ENCODE measurements at regions not wholly inside any gene's neighbourhood (a gene's known extent, or its start where the extent isn't known, plus 50 kb on each side); places are given as distances from the start of the nearest gene placed in this dataset.
A peak's percentile ranks its signal among the peaks of the same experiment; 100 is the strongest.

DNA sequence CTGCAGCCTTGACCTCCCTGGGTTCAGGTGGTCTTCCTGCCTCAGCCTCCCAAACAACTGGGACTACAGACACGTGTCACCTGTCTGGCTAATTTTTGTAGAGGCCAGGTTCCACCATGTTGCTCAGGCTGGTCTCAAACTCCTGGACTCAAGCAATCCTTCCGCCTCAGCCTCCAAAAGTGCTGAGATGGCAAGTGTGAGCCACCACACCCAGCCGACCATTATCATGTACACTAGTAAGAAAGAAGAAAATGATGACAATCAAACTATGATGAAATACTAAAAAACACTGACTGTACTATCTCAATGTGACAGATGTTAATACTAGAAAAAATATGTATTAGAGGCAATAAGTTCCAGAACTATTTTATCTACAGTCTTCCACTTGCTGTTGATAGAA lies 420.9 kb downstream of the TRIB2 start:
- CTCF ChIA-PET: no interaction called here
- no peaks in the 10 kb centered on the region for H3K4me1 ChIP-seq (ENCODE audit: control extremely low read depth in 1 of 4, control insufficient read depth in 4 of 4, insufficient read depth in 4 of 4, low read length in 3 of 4)
- POLR2A ChIA-PET: no interaction called here
- no peaks in the 10 kb centered on the region for H3K36me3 ChIP-seq (ENCODE audit: control insufficient read depth in 4 of 4, insufficient read depth in 4 of 4, low read length in 3 of 4)
- DNase-seq: no peak
- no peaks in the 10 kb centered on the region for H3K9me3 ChIP-seq (ENCODE audit: control extremely low read depth in 1 of 5, control insufficient read depth in 4 of 5, insufficient read depth in 2 of 5, low read depth in 1 of 5, low read length in 4 of 5)
- no peaks in the 10 kb centered on the region for H3K27me3 ChIP-seq (replicated peaks in 2 of 5; ENCODE audit: control insufficient read depth in 4 of 5, insufficient read depth in 5 of 5, low read length in 4 of 5)
- no peak overlapping the region for H3K4me3 ChIP-seq (ENCODE audit: control insufficient read depth in 1 of 7, extremely low read depth in 1 of 7, insufficient read depth in 4 of 7, low read depth in 2 of 7, low read length in 6 of 7)
- 88% methylated on average over 1 of the region's 3 CpGs for WGBS (ENCODE audit: insufficient coverage)
- H3K27ac ChIP-seq (ENCODE audit: insufficient read depth in 1 of 2, low read depth in 1 of 2, low read length in 2 of 2, poor library complexity in 1 of 2, severe bottlenecking in 2 of 2): no peak overlapping the region

DNA sequence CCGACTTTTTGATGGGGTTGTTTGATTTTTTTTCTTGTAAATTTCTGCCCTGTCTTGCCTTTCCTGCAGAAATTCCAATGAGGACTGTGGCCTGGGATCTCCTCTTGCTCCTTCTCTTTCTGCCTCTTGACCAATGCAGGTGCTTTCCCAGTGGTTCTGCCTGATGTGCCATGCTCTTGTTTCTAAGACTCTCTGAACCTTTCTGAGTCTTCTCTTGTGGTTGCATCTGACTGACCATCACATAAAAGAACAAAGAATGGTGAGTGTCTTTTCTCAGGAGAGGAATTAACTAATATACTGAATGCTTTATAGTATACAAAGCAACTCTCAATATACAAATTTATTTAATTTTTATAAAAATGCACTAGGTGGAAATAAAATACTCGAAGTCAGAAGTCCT lies 424.6 kb downstream of the TRIB2 start:
- H3K4me3 ChIP-seq (ENCODE audit: control insufficient read depth in 1 of 7, extremely low read depth in 1 of 7, insufficient read depth in 4 of 7, low read depth in 2 of 7, low read length in 6 of 7): no peak overlapping the region
- no peak for DNase-seq
- POLR2A ChIA-PET: interaction anchor here (1.0 kb wide), 1 partner anchor 10 kb away, joined by 3 read pairs; no protein-coding TSS in a partner anchor
- no peaks in the 10 kb centered on the region for H3K36me3 ChIP-seq (ENCODE audit: control insufficient read depth in 4 of 4, insufficient read depth in 4 of 4, low read length in 3 of 4)
- no peaks in the 10 kb centered on the region for H3K4me1 ChIP-seq (ENCODE audit: control extremely low read depth in 1 of 4, control insufficient read depth in 4 of 4, insufficient read depth in 4 of 4, low read length in 3 of 4)
- CTCF ChIA-PET: no interaction called here
- 100% methylated on average over 2 of the region's 2 CpGs for WGBS (ENCODE audit: insufficient coverage)
- H3K27me3 ChIP-seq (replicated peaks in 2 of 5; ENCODE audit: control insufficient read depth in 4 of 5, insufficient read depth in 5 of 5, low read length in 4 of 5): no peaks in the 10 kb centered on the region
- no peak overlapping the region for H3K27ac ChIP-seq (ENCODE audit: insufficient read depth in 1 of 2, low read depth in 1 of 2, low read length in 2 of 2, poor library complexity in 1 of 2, severe bottlenecking in 2 of 2)
- no peaks in the 10 kb centered on the region for H3K9me3 ChIP-seq (ENCODE audit: control extremely low read depth in 1 of 5, control insufficient read depth in 4 of 5, insufficient read depth in 2 of 5, low read depth in 1 of 5, low read length in 4 of 5)

DNA sequence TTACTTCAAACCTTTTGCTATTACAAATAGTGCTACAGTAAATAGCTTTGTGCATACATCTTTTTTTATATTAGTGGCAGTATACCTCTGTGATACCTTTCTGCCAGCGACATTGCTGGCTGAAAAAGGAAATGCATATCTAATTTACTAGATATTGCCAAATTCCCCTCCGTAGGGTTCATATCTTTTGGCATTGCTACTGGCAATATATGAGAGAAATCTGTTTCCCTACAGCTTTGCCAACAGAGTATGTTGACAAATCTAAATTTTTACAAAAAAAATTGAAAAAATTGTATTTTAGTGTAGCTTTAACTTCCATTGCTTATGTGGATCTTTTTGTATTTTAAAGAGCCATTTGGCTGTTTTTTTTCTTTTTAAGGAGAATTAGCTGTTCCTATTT lies 426.7 kb downstream of the TRIB2 start:
- WGBS (ENCODE audit: insufficient coverage): no CpG with 5 or more reads among the region's 2 CpGs
- Histone ChIP-seq H3K4me3 (ENCODE audit: control insufficient read depth in 1 of 7, extremely low read depth in 1 of 7, insufficient read depth in 4 of 7, low read depth in 2 of 7, low read length in 6 of 7) (no peak overlapping the region), H3K27me3 (replicated peaks in 2 of 5; ENCODE audit: control insufficient read depth in 4 of 5, insufficient read depth in 5 of 5, low read length in 4 of 5) (no peaks in the 10 kb centered on the region), H3K9me3 (ENCODE audit: control extremely low read depth in 1 of 5, control insufficient read depth in 4 of 5, insufficient read depth in 2 of 5, low read depth in 1 of 5, low read length in 4 of 5) (no peaks in the 10 kb centered on the region), H3K36me3 (ENCODE audit: control insufficient read depth in 4 of 4, insufficient read depth in 4 of 4, low read length in 3 of 4) (no peaks in the 10 kb centered on the region), H3K27ac (ENCODE audit: insufficient read depth in 1 of 2, low read depth in 1 of 2, low read length in 2 of 2, poor library complexity in 1 of 2, severe bottlenecking in 2 of 2) (no peak overlapping the region), H3K4me1 (ENCODE audit: control extremely low read depth in 1 of 4, control insufficient read depth in 4 of 4, insufficient read depth in 4 of 4, low read length in 3 of 4) (no peaks in the 10 kb centered on the region)
- ChIA-PET CTCF (no interaction called here), POLR2A (no interaction called here)
- DNase-seq: no peak

DNA sequence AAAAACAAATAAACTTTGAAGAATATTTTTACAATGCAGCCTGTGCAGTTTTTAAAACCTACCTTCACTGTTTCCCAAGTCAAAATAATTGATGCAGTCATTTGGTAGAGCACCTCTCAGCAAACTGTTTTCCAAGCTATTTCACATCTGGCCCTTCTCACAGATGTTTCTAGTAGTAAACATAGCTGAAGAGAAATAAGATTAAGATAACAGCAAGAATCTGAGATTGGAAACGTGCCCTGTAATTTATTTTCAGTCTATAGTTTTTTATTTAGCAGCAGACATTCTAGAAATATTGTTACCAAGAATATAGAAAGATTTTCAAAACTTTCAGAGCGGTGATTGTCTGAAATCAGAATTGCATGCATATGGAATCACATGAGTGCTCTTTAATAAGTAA lies 440.2 kb downstream of the TRIB2 start:
- CTCF ChIA-PET: no interaction called here
- Histone ChIP-seq H3K4me1 (ENCODE audit: control extremely low read depth in 1 of 4, control insufficient read depth in 4 of 4, insufficient read depth in 4 of 4, low read length in 3 of 4) (no peaks in the 10 kb centered on the region), H3K9me3 (ENCODE audit: control extremely low read depth in 1 of 5, control insufficient read depth in 4 of 5, insufficient read depth in 2 of 5, low read depth in 1 of 5, low read length in 4 of 5) (no peaks in the 10 kb centered on the region), H3K36me3 (ENCODE audit: control insufficient read depth in 4 of 4, insufficient read depth in 4 of 4, low read length in 3 of 4) (no peaks in the 10 kb centered on the region), H3K27ac (ENCODE audit: insufficient read depth in 1 of 2, low read depth in 1 of 2, low read length in 2 of 2, poor library complexity in 1 of 2, severe bottlenecking in 2 of 2) (no peak overlapping the region), H3K4me3 (ENCODE audit: control insufficient read depth in 1 of 7, extremely low read depth in 1 of 7, insufficient read depth in 4 of 7, low read depth in 2 of 7, low read length in 6 of 7) (no peak overlapping the region), H3K27me3 (replicated peaks in 2 of 5; ENCODE audit: control insufficient read depth in 4 of 5, insufficient read depth in 5 of 5, low read length in 4 of 5) (no peaks in the 10 kb centered on the region)
- no peak for DNase-seq
- POLR2A ChIA-PET: no interaction called here
- WGBS (ENCODE audit: insufficient coverage): no CpG with 5 or more reads among the region's 2 CpGs

DNA sequence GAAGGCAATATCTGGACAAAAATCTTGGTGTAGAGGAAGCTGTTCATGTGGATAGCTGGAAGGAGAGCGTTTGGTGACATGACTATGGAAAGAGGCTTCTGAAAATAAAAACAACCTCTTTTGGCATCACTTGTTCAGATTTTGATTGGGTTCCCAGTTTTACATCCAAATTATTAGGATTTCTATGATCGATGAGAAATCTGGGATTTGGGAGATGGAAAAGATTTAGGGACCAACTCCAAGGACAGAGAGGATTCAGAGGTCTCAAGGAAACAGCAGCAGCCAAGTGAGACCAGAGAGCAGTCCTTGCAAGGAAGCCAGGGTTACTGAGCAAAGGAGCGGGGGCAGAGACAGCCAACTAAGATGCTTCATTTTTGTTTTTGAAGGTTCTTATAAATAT lies 441.7 kb downstream of the TRIB2 start:
- 67% methylated on average over 3 of the region's 3 CpGs for WGBS (ENCODE audit: insufficient coverage)
- Histone ChIP-seq H3K27me3 (replicated peaks in 2 of 5; ENCODE audit: control insufficient read depth in 4 of 5, insufficient read depth in 5 of 5, low read length in 4 of 5) (no peaks in the 10 kb centered on the region), H3K36me3 (ENCODE audit: control insufficient read depth in 4 of 4, insufficient read depth in 4 of 4, low read length in 3 of 4) (no peaks in the 10 kb centered on the region), H3K9me3 (ENCODE audit: control extremely low read depth in 1 of 5, control insufficient read depth in 4 of 5, insufficient read depth in 2 of 5, low read depth in 1 of 5, low read length in 4 of 5) (no peaks in the 10 kb centered on the region), H3K4me3 (ENCODE audit: control insufficient read depth in 1 of 7, extremely low read depth in 1 of 7, insufficient read depth in 4 of 7, low read depth in 2 of 7, low read length in 6 of 7) (no peak overlapping the region), H3K4me1 (ENCODE audit: control extremely low read depth in 1 of 4, control insufficient read depth in 4 of 4, insufficient read depth in 4 of 4, low read length in 3 of 4) (no peaks in the 10 kb centered on the region), H3K27ac (ENCODE audit: insufficient read depth in 1 of 2, low read depth in 1 of 2, low read length in 2 of 2, poor library complexity in 1 of 2, severe bottlenecking in 2 of 2) (no peak overlapping the region)
- CTCF ChIA-PET: no interaction called here
- POLR2A ChIA-PET: no interaction called here
- no peak for DNase-seq

DNA sequence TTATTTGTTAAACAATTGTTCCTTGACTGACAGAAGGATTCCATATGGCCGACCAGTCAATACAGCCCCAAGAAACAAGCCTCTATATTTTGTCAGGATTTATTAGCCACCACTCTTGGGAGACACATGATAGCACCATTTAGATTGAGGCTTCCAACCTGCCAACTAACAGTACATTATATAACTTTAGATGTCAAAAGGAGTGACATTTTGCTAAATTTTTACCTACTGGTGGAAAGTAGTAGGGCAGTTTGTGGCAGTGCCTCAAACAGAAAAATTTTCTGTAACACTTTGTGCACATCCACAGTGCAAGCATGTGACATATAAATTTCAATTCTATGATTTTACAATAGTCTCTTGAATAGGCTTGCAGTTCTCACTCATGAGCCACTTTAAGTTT lies 464.0 kb downstream of the TRIB2 start:
- POLR2A ChIA-PET: no interaction called here
- H3K27me3 ChIP-seq (replicated peaks in 2 of 5; ENCODE audit: control insufficient read depth in 4 of 5, insufficient read depth in 5 of 5, low read length in 4 of 5): no peaks in the 10 kb centered on the region
- no peaks in the 10 kb centered on the region for H3K4me1 ChIP-seq (ENCODE audit: control extremely low read depth in 1 of 4, control insufficient read depth in 4 of 4, insufficient read depth in 4 of 4, low read length in 3 of 4)
- no peaks in the 10 kb centered on the region for H3K36me3 ChIP-seq (ENCODE audit: control insufficient read depth in 4 of 4, insufficient read depth in 4 of 4, low read length in 3 of 4)
- DNase-seq: no peak
- H3K27ac ChIP-seq (ENCODE audit: insufficient read depth in 1 of 2, low read depth in 1 of 2, low read length in 2 of 2, poor library complexity in 1 of 2, severe bottlenecking in 2 of 2): no peak overlapping the region
- CTCF ChIA-PET: no interaction called here
- 86% methylated on average over 1 of the region's 1 CpG for WGBS (ENCODE audit: insufficient coverage)
- H3K4me3 ChIP-seq (ENCODE audit: control insufficient read depth in 1 of 7, extremely low read depth in 1 of 7, insufficient read depth in 4 of 7, low read depth in 2 of 7, low read length in 6 of 7): no peak overlapping the region
- peaks cover 0 to 5% (median 0%) of the 10 kb centered on the region in 5 experiments for H3K9me3 ChIP-seq (ENCODE audit: control extremely low read depth in 1 of 5, control insufficient read depth in 4 of 5, insufficient read depth in 2 of 5, low read depth in 1 of 5, low read length in 4 of 5)

DNA sequence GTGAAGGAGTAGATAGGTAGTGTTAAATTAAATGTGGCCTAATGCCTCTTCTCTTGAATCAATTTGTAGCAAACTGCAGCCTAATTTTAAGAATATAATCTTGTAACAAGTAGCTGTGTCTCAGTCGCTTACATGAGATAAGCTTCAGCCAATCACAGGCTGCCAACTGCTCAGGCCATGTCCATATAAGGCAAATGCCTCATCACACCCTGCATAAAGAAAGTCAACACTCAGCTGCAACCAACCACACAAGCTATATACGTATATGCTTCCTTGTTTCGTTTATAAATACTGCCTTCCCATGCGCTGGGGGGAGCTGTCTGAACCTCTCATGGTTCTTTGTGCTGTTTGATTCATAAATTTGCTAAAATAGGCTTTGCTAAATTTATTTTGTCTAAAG lies 476.3 kb downstream of the TRIB2 start:
- no peaks in the 10 kb centered on the region for H3K4me1 ChIP-seq (ENCODE audit: control extremely low read depth in 1 of 4, control insufficient read depth in 4 of 4, insufficient read depth in 4 of 4, low read length in 3 of 4)
- H3K9me3 ChIP-seq (ENCODE audit: control extremely low read depth in 1 of 5, control insufficient read depth in 4 of 5, insufficient read depth in 2 of 5, low read depth in 1 of 5, low read length in 4 of 5): no peaks in the 10 kb centered on the region
- POLR2A ChIA-PET: no interaction called here
- peak in 1 of 3 donors; percentile 6 for DNase-seq
- WGBS (ENCODE audit: insufficient coverage): 67% methylated on average over 2 of the region's 4 CpGs
- CTCF ChIA-PET: no interaction called here
- H3K4me3 ChIP-seq (ENCODE audit: control insufficient read depth in 1 of 7, extremely low read depth in 1 of 7, insufficient read depth in 4 of 7, low read depth in 2 of 7, low read length in 6 of 7): no peak overlapping the region
- H3K27me3 ChIP-seq (replicated peaks in 2 of 5; ENCODE audit: control insufficient read depth in 4 of 5, insufficient read depth in 5 of 5, low read length in 4 of 5): peaks cover 0 to 2% (median 0%) of the 10 kb centered on the region in 5 experiments
- no peak overlapping the region for H3K27ac ChIP-seq (ENCODE audit: insufficient read depth in 1 of 2, low read depth in 1 of 2, low read length in 2 of 2, poor library complexity in 1 of 2, severe bottlenecking in 2 of 2)
- H3K36me3 ChIP-seq (ENCODE audit: control insufficient read depth in 4 of 4, insufficient read depth in 4 of 4, low read length in 3 of 4): no peaks in the 10 kb centered on the region

Measured in common myeloid progenitor, CD34-positive (primary cell).